ENCODE measurements at regions not wholly inside any gene's neighbourhood (a gene's known extent, or its start where the extent isn't known, plus 50 kb on each side); places are given as distances from the start of the nearest gene placed in this dataset.

GRCh38 chr11:127332896-127333295, 332.3 kb upstream of the KIRREL3 start:
- Histone ChIP-seq H3K4me1 (ENCODE audit: low read length) (no peaks in the 10 kb centered on the region), H3K9ac (ENCODE audit: low read length) (no peak overlapping the region), H3K4me3 (ENCODE audit: low read length) (no peak overlapping the region), H3K9me3 (ENCODE audit: low read length) (no peaks in the 10 kb centered on the region), H3K27me3 (ENCODE audit: low read length) (no peaks in the 10 kb centered on the region), H4K20me1 (ENCODE audit: insufficient read depth, low read depth, low read length) (no peaks in the 10 kb centered on the region), H2AFZ (ENCODE audit: low read length) (no peak overlapping the region), H3K4me2 (ENCODE audit: low read depth, low read length, poor library complexity, severe bottlenecking) (no peak overlapping the region), H3K27ac (ENCODE audit: low read length) (no peak overlapping the region), H3K36me3 (ENCODE audit: insufficient read depth, low read length) (no peaks in the 10 kb centered on the region), H3K79me2 (ENCODE audit: low read length) (no peaks in the 10 kb centered on the region), H3K9me2 (replicated peaks; ENCODE audit: insufficient read depth, low read length) (no peaks in the 10 kb centered on the region)
- DNase-seq = no peak

- Histone ChIP-seq H3K27me3 (ENCODE audit: low read length) (no peaks in the 10 kb centered on the region), H3K79me2 (ENCODE audit: low read length) (no peaks in the 10 kb centered on the region), H2AFZ (ENCODE audit: low read length) (no peak overlapping the region), H4K20me1 (ENCODE audit: insufficient read depth, low read depth, low read length) (no peaks in the 10 kb centered on the region), H3K9me3 (ENCODE audit: low read length) (no peaks in the 10 kb centered on the region), H3K4me3 (ENCODE audit: low read length) (no peak overlapping the region), H3K4me2 (ENCODE audit: low read depth, low read length, poor library complexity, severe bottlenecking) (no peak overlapping the region), H3K36me3 (ENCODE audit: insufficient read depth, low read length) (no peaks in the 10 kb centered on the region), H3K9me2 (replicated peaks; ENCODE audit: insufficient read depth, low read length) (no peaks in the 10 kb centered on the region), H3K27ac (ENCODE audit: low read length) (no peak overlapping the region), H3K9ac (ENCODE audit: low read length) (no peak overlapping the region), H3K4me1 (ENCODE audit: low read length) (no peaks in the 10 kb centered on the region)
- no peak for DNase-seq
Observed at GRCh38 chr11:127330044-127330443, 329.5 kb upstream of the KIRREL3 start.

- H3K9me2 ChIP-seq (replicated peaks; ENCODE audit: insufficient read depth, low read length) = no peaks in the 10 kb centered on the region
- no peaks in the 10 kb centered on the region for H3K27me3 ChIP-seq (ENCODE audit: low read length)
- no peaks in the 10 kb centered on the region for H3K9me3 ChIP-seq (ENCODE audit: low read length)
- H3K36me3 ChIP-seq (ENCODE audit: insufficient read depth, low read length) = no peaks in the 10 kb centered on the region
- H3K79me2 ChIP-seq (ENCODE audit: low read length) = no peaks in the 10 kb centered on the region
- H3K27ac ChIP-seq (ENCODE audit: low read length) = no peak overlapping the region
- no peak overlapping the region for H3K9ac ChIP-seq (ENCODE audit: low read length)
- H3K4me1 ChIP-seq (ENCODE audit: low read length) = no peaks in the 10 kb centered on the region
- no peak overlapping the region for H2AFZ ChIP-seq (ENCODE audit: low read length)
- DNase-seq = no peak
- H3K4me2 ChIP-seq (ENCODE audit: low read depth, low read length, poor library complexity, severe bottlenecking) = no peak overlapping the region
- no peaks in the 10 kb centered on the region for H4K20me1 ChIP-seq (ENCODE audit: insufficient read depth, low read depth, low read length)
- H3K4me3 ChIP-seq (ENCODE audit: low read length) = no peak overlapping the region
Observed at GRCh38 chr11:127308291-127308690, 307.7 kb upstream of the KIRREL3 start.

GRCh38 chr11:127307700-127308099, 307.1 kb upstream of the KIRREL3 start:
- no peaks in the 10 kb centered on the region for H3K36me3 ChIP-seq (ENCODE audit: insufficient read depth, low read length)
- H3K4me3 ChIP-seq (ENCODE audit: low read length) = no peak overlapping the region
- no peaks in the 10 kb centered on the region for H3K9me3 ChIP-seq (ENCODE audit: low read length)
- H3K9ac ChIP-seq (ENCODE audit: low read length) = no peak overlapping the region
- H3K4me2 ChIP-seq (ENCODE audit: low read depth, low read length, poor library complexity, severe bottlenecking) = no peak overlapping the region
- H3K27me3 ChIP-seq (ENCODE audit: low read length) = no peaks in the 10 kb centered on the region
- no peaks in the 10 kb centered on the region for H3K79me2 ChIP-seq (ENCODE audit: low read length)
- no peak overlapping the region for H2AFZ ChIP-seq (ENCODE audit: low read length)
- H3K9me2 ChIP-seq (replicated peaks; ENCODE audit: insufficient read depth, low read length) = no peaks in the 10 kb centered on the region
- no peaks in the 10 kb centered on the region for H4K20me1 ChIP-seq (ENCODE audit: insufficient read depth, low read depth, low read length)
- no peaks in the 10 kb centered on the region for H3K4me1 ChIP-seq (ENCODE audit: low read length)
- no peak overlapping the region for H3K27ac ChIP-seq (ENCODE audit: low read length)
- DNase-seq = no peak

GRCh38 chr11:127304634-127305033, 304.1 kb upstream of the KIRREL3 start:
- H3K4me2 ChIP-seq (ENCODE audit: low read depth, low read length, poor library complexity, severe bottlenecking) = no peak overlapping the region
- no peaks in the 10 kb centered on the region for H3K79me2 ChIP-seq (ENCODE audit: low read length)
- H3K9me2 ChIP-seq (replicated peaks; ENCODE audit: insufficient read depth, low read length) = no peaks in the 10 kb centered on the region
- H3K4me3 ChIP-seq (ENCODE audit: low read length) = no peak overlapping the region
- no peak overlapping the region for H2AFZ ChIP-seq (ENCODE audit: low read length)
- H3K4me1 ChIP-seq (ENCODE audit: low read length) = no peaks in the 10 kb centered on the region
- H3K27me3 ChIP-seq (ENCODE audit: low read length) = no peaks in the 10 kb centered on the region
- H3K9me3 ChIP-seq (ENCODE audit: low read length) = no peaks in the 10 kb centered on the region
- H4K20me1 ChIP-seq (ENCODE audit: insufficient read depth, low read depth, low read length) = no peaks in the 10 kb centered on the region
- H3K36me3 ChIP-seq (ENCODE audit: insufficient read depth, low read length) = no peaks in the 10 kb centered on the region
- H3K9ac ChIP-seq (ENCODE audit: low read length) = no peak overlapping the region
- DNase-seq = no peak
- no peak overlapping the region for H3K27ac ChIP-seq (ENCODE audit: low read length)

- Histone ChIP-seq H4K20me1 (ENCODE audit: insufficient read depth, low read depth, low read length) (no peaks in the 10 kb centered on the region), H3K27me3 (ENCODE audit: low read length) (no peaks in the 10 kb centered on the region), H3K4me2 (ENCODE audit: low read depth, low read length, poor library complexity, severe bottlenecking) (no peak overlapping the region), H2AFZ (ENCODE audit: low read length) (no peak overlapping the region), H3K9me3 (ENCODE audit: low read length) (no peaks in the 10 kb centered on the region), H3K79me2 (ENCODE audit: low read length) (no peaks in the 10 kb centered on the region), H3K4me3 (ENCODE audit: low read length) (no peak overlapping the region), H3K9ac (ENCODE audit: low read length) (no peak overlapping the region), H3K36me3 (ENCODE audit: insufficient read depth, low read length) (no peaks in the 10 kb centered on the region), H3K9me2 (replicated peaks; ENCODE audit: insufficient read depth, low read length) (no peaks in the 10 kb centered on the region), H3K4me1 (ENCODE audit: low read length) (no peaks in the 10 kb centered on the region), H3K27ac (ENCODE audit: low read length) (no peak overlapping the region)
- DNase-seq = no peak
Observed at GRCh38 chr11:127288926-127289325, 288.4 kb upstream of the KIRREL3 start.

- H3K4me2 ChIP-seq (ENCODE audit: low read depth, low read length, poor library complexity, severe bottlenecking) = no peak overlapping the region
- DNase-seq = no peak
- H3K27ac ChIP-seq (ENCODE audit: low read length) = no peak overlapping the region
- no peaks in the 10 kb centered on the region for H3K9me2 ChIP-seq (replicated peaks; ENCODE audit: insufficient read depth, low read length)
- no peaks in the 10 kb centered on the region for H3K9me3 ChIP-seq (ENCODE audit: low read length)
- no peak overlapping the region for H3K9ac ChIP-seq (ENCODE audit: low read length)
- H2AFZ ChIP-seq (ENCODE audit: low read length) = no peak overlapping the region
- H3K27me3 ChIP-seq (ENCODE audit: low read length) = no peaks in the 10 kb centered on the region
- H4K20me1 ChIP-seq (ENCODE audit: insufficient read depth, low read depth, low read length) = no peaks in the 10 kb centered on the region
- no peaks in the 10 kb centered on the region for H3K36me3 ChIP-seq (ENCODE audit: insufficient read depth, low read length)
- H3K4me3 ChIP-seq (ENCODE audit: low read length) = no peak overlapping the region
- no peaks in the 10 kb centered on the region for H3K79me2 ChIP-seq (ENCODE audit: low read length)
- H3K4me1 ChIP-seq (ENCODE audit: low read length) = no peaks in the 10 kb centered on the region
Observed at GRCh38 chr11:127281534-127281933, 281.0 kb upstream of the KIRREL3 start.

GRCh38 chr11:127275774-127276173, 275.2 kb upstream of the KIRREL3 start:
- Histone ChIP-seq H2AFZ (ENCODE audit: low read length) (no peak overlapping the region), H3K27ac (ENCODE audit: low read length) (no peak overlapping the region), H3K9me2 (replicated peaks; ENCODE audit: insufficient read depth, low read length) (no peaks in the 10 kb centered on the region), H3K27me3 (ENCODE audit: low read length) (no peaks in the 10 kb centered on the region), H3K4me3 (ENCODE audit: low read length) (no peak overlapping the region), H3K36me3 (ENCODE audit: insufficient read depth, low read length) (no peaks in the 10 kb centered on the region), H3K9me3 (ENCODE audit: low read length) (no peaks in the 10 kb centered on the region), H3K4me1 (ENCODE audit: low read length) (no peaks in the 10 kb centered on the region), H3K9ac (ENCODE audit: low read length) (no peak overlapping the region), H3K79me2 (ENCODE audit: low read length) (no peaks in the 10 kb centered on the region), H3K4me2 (ENCODE audit: low read depth, low read length, poor library complexity, severe bottlenecking) (no peak overlapping the region), H4K20me1 (ENCODE audit: insufficient read depth, low read depth, low read length) (no peaks in the 10 kb centered on the region)
- DNase-seq = no peak

- Histone ChIP-seq H3K79me2 (ENCODE audit: low read length) (no peaks in the 10 kb centered on the region), H3K4me2 (ENCODE audit: low read depth, low read length, poor library complexity, severe bottlenecking) (no peak overlapping the region), H3K4me3 (ENCODE audit: low read length) (no peak overlapping the region), H3K27me3 (ENCODE audit: low read length) (no peaks in the 10 kb centered on the region), H3K9ac (ENCODE audit: low read length) (no peak overlapping the region), H2AFZ (ENCODE audit: low read length) (no peak overlapping the region), H4K20me1 (ENCODE audit: insufficient read depth, low read depth, low read length) (no peaks in the 10 kb centered on the region), H3K9me3 (ENCODE audit: low read length) (no peaks in the 10 kb centered on the region), H3K36me3 (ENCODE audit: insufficient read depth, low read length) (no peaks in the 10 kb centered on the region), H3K4me1 (ENCODE audit: low read length) (no peaks in the 10 kb centered on the region), H3K9me2 (replicated peaks; ENCODE audit: insufficient read depth, low read length) (no peaks in the 10 kb centered on the region), H3K27ac (ENCODE audit: low read length) (no peak overlapping the region)
- no peak for DNase-seq
Observed at GRCh38 chr11:127274328-127274676, 273.7 kb upstream of the KIRREL3 start.

Data from Karpas-422 (cell line).